DMS 273 (cell line): ENCODE measurements at regions not wholly inside any gene's neighbourhood (a gene's known extent, or its start where the extent isn't known, plus 50 kb on each side); places are given as distances from the start of the nearest gene placed in this dataset.

Source experiments
- DNase-seq: peaks from one replicate; lab custom pipeline; 2025; ENCODE audit not compliant: unreplicated experiment; lab: John Stamatoyannopoulos, UW

DNA sequence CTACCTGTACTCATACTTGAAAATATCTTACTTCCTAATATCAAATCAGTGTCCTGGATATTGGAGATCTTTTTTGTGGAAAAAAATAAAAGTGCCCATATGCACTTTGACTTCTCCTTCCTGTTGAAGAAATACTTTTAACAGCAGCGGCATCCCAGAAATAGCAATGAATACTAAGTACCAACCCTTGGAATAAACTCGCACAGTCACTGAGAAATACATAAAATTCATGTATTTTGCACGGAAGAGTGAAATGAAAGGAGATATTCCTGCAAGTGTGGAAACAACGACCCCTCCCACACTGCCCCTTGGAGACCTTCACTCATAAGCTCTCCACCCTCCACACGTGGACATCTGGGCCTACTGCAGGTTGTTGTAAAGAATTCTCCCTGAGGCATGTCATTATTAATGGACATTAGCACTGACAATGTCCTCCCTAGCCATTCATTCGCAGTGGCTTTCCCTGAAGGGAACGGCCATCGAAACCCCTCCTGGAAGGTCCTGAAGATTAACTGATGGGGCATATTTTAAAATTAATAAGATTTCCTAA, 407.6 kb upstream of the PFKP start:
- no peak for DNase-seq

DNA sequence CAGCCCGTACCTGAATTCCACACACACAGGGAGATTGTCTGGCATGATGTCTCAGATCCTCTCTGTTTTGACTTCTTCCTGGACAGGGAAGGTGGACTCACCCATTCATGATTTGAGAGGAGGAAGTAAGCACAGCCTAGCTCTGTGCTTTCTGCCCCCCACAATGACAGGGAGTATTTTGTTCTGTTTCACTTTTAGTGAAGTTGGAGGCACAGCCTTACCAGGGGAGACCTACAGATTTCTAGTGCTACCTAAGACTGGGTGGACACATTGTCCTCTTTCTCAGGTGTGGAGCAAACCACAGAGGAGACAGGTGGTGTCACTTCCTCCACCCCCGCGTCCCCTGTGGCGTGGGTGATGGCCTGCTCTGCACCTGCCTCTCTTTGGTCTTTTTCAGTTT, 408.6 kb upstream of the PFKP start:
- no peak for DNase-seq

DNA sequence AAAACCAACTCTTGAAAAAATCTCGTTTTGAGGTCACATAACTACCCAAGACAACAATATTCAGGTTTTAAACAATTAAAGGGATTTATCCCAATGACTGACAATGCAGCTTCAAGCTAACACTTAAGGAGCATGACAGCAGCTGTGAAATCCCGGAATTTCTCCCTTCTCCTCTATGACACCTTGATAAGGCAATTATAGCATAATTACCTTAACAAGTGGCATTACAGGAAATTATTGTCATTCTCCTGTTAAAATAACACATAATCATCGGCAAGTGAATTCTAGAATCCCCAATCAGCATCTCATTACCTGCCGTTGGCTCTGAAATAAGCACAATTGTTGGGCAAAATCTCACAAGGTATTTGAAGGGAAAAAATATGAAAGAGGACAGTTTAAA, 417.0 kb upstream of the PFKP start:
- no peak for DNase-seq

DNA sequence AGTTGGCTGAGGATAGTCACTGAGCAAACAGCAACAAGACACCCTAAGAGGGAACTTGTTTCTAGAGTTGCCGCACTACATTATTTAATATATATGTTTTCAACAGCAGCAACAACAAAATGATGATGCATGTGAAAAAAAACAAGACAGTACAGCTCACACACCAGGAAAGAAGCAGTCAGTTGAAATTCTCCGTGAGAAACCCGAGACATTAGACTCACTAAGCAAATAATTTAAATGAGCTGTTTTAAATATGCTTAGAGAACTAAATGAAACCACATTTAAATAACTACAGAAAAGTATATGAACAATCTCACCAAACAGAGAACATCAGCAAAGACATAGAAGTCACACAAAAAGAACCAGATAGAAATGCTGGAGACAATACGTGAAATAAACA, 426.3 kb upstream of the PFKP start:
- no peak for DNase-seq

DNA sequence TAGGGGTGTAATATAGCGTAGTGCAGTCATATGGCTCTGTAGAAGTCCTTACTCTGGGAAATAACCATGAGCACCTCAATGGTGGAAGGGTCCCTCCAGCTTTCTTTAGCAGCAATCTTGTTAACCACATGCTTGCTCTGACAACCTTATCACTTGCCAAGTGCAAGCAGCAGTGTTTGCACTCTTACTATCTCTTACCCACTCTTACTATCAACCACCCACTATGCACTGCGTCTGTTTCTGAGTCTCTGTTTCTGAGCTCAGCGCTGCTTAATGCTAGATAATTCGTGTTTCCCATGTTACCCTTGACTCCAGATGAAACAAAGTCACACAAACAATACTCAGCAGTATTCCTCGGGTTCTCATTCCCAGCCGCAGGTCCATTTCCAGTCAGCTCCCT, 433.7 kb upstream of the PFKP start:
- DNase-seq, result no peak

DNA sequence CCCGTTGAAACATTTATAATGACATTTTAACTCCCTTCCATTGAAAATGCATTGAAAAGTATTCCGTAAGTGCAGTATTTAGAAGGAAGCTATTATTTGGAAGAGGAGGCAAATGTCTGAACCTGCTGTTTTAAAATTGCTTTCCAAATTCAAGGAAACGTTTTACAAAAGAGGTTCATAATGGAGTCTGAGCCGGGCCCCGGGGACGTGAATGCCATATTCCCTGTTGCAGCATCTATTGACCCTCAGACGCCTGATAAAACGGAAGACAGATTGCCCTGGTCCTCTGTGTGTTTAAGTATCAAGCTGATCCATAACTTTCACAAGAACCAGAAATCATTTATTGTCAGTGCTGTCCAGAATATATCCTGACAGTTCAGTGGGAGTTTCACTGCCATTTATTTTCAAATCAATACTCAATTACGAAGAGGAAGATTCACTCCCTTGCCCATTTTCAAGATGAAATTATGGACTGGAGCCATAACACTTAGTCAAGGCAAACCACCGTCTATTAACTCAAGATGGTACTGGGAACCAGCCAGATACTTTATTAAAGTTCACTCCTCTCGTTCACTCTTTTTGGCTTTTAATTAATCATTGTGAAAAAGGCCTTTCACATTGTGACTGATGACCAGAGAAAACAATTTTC, 435.7 kb upstream of the PFKP start:
- no peak for DNase-seq

DNA sequence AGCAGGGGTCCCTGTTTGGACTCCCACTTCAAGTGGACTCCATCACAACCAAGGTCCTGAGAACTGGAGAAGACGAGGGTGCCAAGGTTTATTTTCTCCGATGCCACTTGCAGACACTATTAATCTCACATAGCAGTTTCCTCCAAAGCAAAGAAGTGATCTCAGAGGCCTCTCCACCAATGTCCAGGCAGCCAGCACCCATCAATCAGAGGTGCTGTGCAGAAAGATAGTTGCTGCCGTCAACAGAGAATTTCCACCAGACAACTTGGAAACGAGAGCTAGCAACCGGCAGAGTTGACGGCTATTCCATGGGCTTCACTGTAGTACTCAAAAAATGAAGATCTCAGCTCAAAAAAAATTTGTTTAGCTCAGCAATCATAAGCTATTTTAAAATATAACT, 438.6 kb upstream of the PFKP start:
- no peak for DNase-seq

DNA sequence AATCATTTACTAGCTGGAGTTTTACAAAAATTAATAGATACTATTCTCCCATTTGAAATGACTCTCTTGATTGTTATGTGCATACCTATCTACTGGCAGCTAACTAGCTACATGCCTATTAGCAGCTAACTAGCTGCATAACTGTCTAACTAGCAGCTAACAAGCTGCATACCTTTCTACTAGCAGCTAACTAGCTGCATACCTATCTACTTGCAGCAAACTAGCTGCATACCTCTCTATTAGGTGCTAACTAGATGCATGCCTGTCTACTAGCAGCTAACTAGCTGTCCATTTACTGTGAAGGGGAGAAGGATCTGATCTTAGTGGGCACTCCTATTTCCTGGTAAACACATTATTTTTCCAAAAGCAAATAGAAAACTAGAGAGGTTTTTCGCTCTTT, 439.4 kb upstream of the PFKP start:
- no peak for DNase-seq

DNA sequence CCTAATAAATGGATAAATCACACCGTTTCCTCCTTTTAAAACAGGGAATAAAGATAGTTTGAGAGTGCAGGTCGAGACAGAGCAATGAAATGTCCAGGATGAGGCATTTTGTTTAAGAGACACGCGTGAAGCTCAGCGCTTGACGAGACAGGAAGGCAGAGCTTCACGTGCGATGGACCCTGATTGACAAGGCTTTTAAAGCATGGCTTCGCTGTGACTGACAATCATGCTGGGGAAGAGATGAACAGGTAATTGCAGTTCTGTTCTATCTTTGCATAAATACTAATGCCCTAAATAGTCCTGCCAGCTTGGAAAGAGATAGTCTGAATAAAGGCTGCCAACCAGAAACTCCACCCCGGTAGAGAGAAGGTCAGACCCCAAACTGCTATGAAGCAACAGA, 442.3 kb upstream of the PFKP start:
- no peak for DNase-seq

DNA sequence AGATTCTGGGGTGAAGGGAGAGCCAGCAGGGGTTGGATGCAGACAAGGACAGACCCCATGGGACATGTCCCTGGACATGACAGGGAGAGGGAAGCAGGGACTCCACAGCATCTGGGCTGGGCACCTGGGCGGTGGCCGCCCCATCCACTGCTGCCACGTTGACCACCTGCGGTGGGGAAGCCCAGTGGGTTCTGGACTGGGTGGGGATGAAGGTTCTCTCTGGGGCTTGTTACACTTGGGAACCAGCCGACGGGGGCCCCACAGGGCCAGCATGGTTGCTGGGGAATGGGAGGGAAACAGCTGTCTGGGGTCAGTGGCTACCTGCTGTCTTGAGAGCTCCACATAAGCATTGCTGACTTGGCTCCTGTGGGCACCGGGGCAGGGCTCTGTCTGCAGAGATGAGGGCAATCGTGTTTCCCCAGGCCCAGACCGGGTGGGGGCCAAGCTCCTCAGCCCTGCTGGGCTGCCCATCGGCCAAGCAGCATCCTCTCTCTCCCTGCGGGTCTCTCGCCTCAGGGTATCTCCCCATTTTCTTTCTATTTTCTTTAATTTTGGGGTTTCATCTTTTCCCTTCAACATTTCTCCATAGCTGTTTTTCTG, 443.6 kb upstream of the PFKP start:
- DNase-seq, result no peak

DNA sequence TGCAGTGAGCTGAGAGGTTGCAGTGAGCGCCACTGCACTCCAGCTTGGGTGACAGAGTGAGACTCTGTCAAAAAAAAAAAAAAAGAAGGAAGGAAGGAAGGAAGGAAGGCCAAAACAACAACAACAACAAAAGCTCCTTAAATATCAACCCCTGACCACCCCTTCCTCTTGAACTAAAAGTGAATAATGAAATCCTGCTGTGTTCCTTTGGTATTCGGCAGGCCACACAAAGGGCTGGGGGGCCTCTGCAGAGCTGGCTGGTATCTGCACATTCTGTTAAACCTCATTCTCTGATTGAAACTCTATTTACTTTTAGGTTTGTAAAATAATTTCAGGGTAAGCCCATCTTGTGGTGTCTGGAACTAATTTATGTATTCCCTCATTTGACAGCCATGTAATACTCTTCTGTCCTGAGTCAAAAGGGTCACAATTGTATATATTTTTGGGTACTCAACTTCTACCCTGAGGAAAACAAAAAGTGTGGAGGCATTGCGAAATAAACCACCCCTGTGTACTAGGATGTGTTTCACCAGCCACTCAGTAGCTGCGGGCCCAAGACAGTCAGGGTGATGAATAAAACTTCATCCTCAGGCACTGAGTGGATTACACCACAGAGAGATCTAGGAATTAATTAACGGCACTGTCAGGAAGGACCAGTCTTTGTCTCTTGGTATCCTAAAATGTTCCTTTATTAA, 446.4 kb upstream of the PFKP start:
- no peak for DNase-seq

DNA sequence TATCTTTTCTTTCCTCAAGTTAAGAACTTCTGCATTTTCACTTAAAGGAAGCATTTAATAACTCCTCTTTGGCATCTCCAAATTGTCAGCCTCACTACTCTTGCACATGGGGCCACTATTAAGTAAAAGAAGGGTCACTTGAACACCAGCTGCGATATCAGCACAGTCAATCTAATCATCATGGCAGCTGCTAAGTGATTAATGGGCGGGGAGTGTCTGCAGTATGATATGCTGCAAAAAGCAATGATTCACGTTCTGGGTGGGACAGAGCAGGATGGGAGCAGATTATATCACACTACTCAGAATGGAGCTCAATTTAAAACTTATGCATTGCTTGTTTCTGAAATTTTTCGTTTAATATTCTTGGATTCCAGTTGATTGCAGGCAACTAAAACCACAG, 447.4 kb upstream of the PFKP start:
- DNase-seq, result no peak

DNA sequence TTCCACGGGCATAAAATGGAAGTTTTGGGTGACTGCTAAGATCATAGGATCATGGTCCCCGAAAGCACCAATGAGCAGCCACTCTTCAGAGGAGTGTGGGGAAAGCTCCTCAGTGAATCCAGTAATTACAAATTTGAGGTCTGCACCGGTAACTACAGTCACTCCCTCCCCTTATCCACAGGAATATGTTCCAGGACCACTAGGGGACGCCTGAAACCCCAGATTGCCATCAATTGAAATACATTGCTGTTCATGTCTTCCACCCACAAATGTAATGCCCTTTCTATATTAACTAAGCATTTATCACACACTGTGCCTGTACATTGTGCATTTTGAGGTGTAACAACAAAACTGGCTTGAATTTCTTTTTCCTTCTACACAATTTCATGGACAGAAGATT, 447.9 kb upstream of the PFKP start:
- DNase-seq, result peak; percentile 20

DNA sequence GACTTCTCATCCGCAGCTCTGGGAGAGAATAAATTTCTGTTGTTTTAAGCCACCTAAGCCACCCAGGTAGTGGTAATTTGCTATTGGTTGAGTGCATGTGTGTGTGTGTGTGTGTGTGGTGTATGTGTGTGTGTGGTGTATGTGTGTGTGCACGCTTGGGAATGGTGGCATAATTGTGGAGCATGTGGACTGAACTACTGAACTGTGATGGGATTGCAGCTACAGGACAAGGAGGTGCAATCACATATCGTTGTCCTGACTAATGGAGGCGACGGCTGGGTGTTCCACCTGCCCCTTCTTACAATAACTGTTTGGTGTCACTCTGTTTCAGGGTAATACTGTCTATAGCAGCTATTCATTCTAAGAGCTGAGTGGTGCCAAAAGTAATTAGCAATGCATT, 448.7 kb upstream of the PFKP start:
- DNase-seq, result no peak

DNA sequence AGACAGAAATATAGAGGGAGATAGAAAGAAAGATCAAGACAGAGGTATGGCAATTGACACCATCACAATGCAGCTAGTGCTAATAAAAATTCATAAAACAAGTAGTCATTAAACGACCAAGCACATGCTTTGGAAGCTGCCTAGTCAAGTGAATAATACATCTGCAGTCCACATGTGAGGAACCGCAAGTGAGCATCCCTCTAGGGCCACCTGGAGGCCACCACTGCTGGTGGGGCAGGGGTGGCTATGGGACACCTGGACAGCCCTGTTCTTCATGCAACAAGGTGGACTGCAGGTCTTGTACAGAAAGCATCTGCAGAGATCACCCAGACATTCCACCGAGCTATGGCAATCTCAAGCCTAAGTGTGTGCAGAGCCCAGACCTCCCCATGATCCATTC, 451.1 kb upstream of the PFKP start:
- DNase-seq, result no peak

DNA sequence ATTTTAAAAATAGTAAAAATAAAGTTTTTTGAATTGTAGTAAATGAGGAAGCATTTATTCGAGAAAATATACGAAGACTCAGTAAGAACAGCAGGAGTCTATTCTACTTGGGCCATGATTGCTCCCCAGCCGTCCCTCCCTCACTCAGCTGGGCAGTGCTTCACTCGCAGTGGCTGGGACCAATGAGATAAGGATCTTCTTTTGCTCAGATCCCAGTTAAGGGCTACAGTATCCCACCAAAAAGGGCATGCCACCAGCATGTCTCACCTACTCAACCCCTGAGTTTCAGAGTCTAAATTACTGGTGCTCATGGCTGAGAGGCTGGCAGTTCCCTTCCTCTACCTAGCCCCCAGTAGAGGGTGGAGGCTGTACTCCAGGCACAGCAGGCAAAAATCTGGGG, 455.7 kb upstream of the PFKP start:
- DNase-seq, result no peak

DNA sequence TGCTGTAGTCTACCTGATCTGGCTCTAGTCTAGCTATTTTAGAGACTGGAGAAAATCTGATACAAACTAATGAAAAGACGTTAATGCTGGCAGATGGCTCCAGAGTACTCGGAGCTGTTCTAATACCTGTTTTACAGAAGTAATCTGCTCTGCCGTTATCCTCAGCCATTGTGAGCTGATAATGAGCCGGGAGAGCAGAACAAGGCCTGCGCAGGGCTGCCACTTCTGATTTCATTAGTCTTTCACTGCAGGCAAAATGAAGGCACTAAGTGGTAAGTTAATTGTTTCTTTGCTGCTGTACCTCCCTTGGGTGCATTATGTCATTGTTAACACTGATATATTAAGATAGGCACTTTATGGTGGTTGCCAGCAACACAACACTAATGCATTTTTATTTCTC, 456.4 kb upstream of the PFKP start:
- DNase-seq, result no peak

DNA sequence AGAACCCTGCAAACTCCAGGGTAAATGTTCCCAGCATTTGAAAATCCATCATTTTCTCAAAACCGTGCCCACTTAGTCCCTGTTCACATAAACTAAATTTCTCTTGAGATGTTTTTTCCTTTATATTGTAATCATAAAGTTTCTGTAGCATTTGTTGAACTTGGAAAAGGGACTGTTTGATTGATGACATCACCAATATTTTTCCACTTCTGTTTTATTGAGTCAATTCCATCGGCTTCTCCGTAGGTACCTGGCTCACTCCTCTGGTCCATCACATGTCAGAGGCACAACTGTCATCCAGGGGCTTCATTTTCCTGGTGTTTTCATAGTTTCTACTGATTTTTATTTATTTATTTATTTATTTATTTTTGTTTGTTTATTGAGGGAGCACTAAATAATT, 462.5 kb upstream of the PFKP start:
- no peak for DNase-seq

DNA sequence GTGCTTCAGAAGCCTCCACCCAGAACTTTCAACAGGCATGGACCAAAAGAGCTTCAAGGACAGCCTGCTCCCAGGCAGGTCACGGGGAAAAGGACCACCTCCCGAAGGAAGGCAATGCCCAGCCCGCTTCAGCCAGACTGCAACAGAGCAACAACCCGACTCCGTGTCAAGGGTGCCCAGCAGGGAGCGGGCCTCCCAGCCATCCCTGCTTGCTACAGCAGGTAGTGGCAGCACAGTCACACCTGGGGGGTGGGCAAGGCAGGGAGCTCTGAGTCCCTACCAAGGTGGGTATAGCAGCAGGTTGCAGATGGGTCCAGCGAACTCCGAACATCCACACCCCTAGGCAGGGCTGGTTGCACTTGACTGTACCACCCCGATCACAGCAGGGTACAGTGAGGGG, 467.8 kb upstream of the PFKP start:
- DNase-seq, result no peak

DNA sequence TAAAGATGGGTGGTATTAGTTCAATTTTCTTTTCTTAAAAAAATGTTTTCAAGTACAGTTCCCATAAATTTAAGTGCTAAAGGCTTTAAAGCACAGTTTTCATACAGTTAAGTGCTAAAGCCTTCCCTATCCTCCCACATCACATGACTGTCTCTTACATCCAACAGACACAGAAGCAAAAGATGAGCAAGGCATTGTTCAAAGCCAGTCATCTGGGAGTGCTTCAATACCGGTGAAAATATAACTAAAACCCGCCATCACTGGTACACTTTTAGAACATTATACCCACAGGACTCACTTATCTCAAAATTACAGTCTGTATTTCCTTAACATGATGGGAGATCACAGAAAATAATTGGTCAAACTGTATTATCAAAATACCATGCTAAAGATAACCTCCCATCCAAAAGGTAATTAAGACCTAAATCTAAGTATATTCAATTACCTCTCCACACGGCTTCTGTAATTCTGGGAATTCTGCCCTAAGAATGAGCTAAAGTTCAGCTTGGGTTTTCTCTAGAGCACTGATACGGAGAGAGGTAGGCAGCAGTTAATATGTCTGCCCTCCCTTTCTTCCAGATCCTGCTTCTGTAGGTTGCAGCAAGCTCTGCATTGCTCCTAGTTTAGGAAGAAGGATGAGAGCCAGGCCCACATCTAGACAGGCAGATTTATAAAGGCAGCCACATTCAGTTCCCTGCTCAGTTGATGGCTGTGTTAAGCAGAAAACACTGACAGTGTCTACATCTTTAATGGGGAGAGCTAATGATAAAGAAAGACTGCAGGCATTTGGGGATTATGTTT, 474.8 kb upstream of the PFKP start:
- no peak for DNase-seq

DNA sequence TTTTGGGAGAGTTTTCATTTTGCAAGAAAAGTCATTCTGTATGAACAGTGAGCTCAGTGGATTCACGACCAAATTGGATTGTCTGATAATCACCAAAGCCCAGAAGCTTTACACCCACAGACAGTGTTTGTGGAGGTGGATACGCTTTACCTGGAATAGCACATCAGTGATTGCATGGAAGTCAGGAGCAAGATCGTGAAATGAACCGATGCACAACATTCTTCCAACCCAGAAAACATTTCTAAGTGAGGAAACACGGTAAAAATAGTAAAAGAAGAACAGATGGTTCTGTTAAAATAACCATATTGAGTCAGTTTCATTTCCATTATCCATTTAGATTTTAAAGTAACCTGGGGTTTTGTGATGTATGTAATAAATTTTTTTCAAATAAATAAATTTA, 478.2 kb upstream of the PFKP start:
- DNase-seq, result no peak

DNA sequence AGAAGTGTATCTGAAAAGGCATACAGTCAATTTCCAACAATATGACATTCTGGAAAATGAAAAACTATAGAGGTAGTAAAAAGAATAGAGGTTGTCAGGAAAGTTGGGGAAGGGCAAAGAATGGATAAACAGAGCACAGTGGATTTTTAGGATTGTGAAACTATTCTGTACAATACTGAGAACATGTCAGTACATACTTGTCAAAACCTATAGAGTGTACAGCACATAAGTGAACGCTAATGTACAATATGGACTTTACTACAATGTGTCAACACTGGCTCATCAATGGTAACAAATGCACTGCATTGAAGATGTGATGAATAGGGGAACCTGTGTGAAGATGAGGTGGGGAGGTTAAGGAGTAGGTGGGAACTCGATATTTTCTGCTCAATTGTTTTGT, 483.0 kb upstream of the PFKP start:
- no peak for DNase-seq
